Cardiac muscle cell (in vitro differentiated cells and primary cell): ENCODE measurements at regions not wholly inside any gene's neighbourhood (a gene's known extent, or its start where the extent isn't known, plus 50 kb on each side); places are given as distances from the start of the nearest gene placed in this dataset.

Experiments
- DNase-seq, 2 donors: peaks; one replicate each; pipeline versions ENCODE4 v3.0.0 to v3.0.0-alpha.2; 2010 to 2017; ENCODE audit warnings: low read depth in 1 of 2, low spot score in 1 of 2
- H3K27ac ChIP-seq: fragments of 200-600 bp; sonication (generic); 2 replicates; pipeline ENCODE4 v1.5.1; 2016
- H3K27me3 ChIP-seq: fragments of 200-600 bp; sonication (generic); 2 replicates; pipeline ENCODE4 v1.6.0; 2016; ENCODE audit warnings: control low read depth
- H3K36me3 ChIP-seq: fragments of 200-600 bp; sonication (generic); 2 replicates; pipeline ENCODE4 v1.5.1; 2016; ENCODE audit warnings: control low read depth
- H3K4me1 ChIP-seq: fragments of 200-600 bp; sonication (generic); 2 replicates; pipeline ENCODE4 v1.8.1; 2017; ENCODE audit warnings: low read depth, mild to moderate bottlenecking, mixed run types
- H3K4me3 ChIP-seq: fragments of 200-600 bp; sonication (generic); 2 replicates; pipeline ENCODE4 v1.5.1; 2016; ENCODE audit warnings: mild to moderate bottlenecking
- H3K9me3 ChIP-seq: fragments of 200-600 bp; sonication (generic); 2 replicates; pipeline ENCODE4 v1.5.1; 2017; ENCODE audit warnings: low read depth, mild to moderate bottlenecking, control low read depth
- TF ChIP-seq, protein P1 (sequence below): IDR thresholded peaks from 2 replicates; pipeline ENCODE4 v1.5.1; 2012; ENCODE audit warnings: low read depth, mild to moderate bottlenecking, low read length

DNA sequence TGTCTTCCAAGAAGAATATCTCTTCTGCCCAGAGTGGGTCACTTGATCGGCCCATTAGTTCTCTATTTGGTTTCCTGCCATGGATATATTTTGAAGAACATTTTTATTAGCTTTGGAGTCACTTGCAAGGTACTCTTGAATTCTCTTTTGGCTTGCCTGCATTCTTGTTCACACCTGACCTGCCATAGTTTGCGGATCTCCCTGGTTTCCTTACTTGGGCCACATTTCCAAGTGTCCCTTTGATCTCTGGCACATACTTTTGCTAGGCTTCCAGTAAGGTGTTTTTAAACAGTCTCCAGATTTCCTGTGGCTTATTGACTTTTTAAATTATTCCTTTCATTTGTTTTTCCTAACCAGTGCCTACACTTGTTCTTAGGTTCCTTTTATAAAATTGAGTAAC, 488.5 kb upstream of the MDFIC2 start:
- Histone ChIP-seq H3K9me3 (no peaks in the 10 kb centered on the region), H3K4me3 (no peak overlapping the region), H3K27me3 (no peaks in the 10 kb centered on the region), H3K27ac (no peak overlapping the region), H3K4me1 (no peaks in the 10 kb centered on the region), H3K36me3 (no peaks in the 10 kb centered on the region)
- no peak for DNase-seq
- TF ChIP-seq, protein P1, sequence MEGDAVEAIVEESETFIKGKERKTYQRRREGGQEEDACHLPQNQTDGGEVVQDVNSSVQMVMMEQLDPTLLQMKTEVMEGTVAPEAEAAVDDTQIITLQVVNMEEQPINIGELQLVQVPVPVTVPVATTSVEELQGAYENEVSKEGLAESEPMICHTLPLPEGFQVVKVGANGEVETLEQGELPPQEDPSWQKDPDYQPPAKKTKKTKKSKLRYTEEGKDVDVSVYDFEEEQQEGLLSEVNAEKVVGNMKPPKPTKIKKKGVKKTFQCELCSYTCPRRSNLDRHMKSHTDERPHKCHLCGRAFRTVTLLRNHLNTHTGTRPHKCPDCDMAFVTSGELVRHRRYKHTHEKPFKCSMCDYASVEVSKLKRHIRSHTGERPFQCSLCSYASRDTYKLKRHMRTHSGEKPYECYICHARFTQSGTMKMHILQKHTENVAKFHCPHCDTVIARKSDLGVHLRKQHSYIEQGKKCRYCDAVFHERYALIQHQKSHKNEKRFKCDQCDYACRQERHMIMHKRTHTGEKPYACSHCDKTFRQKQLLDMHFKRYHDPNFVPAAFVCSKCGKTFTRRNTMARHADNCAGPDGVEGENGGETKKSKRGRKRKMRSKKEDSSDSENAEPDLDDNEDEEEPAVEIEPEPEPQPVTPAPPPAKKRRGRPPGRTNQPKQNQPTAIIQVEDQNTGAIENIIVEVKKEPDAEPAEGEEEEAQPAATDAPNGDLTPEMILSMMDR = no peak

DNA sequence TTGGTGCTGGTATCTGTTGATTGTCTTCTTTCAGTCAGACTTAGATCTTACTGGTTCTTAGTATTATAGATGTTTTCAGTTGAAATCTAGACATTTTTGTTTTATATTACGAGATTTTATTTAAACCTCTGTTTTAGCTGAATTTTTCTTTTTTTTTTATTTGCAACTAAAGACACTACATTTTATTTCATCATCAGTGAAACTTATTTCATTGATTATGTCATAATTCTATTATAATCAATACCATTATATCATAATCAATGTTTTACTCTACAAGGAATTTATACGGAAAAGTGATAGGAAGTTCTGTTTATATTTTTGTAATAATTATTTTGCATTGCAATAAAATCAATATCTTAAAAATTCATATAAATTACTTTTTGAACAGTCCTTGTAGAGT, 477.4 kb upstream of the MDFIC2 start:
- H3K27me3 ChIP-seq = no peaks in the 10 kb centered on the region
- DNase-seq = no peak
- no peaks in the 10 kb centered on the region for H3K4me1 ChIP-seq
- no peak overlapping the region for H3K27ac ChIP-seq
- no peaks in the 10 kb centered on the region for H3K36me3 ChIP-seq
- H3K9me3 ChIP-seq = no peaks in the 10 kb centered on the region
- TF ChIP-seq, protein P1 = no peak
- no peak overlapping the region for H3K4me3 ChIP-seq

GRCh38 chr3:70780790-70781189, 468.4 kb upstream of the MDFIC2 start:
- TF ChIP-seq, protein P1 = no peak

DNA sequence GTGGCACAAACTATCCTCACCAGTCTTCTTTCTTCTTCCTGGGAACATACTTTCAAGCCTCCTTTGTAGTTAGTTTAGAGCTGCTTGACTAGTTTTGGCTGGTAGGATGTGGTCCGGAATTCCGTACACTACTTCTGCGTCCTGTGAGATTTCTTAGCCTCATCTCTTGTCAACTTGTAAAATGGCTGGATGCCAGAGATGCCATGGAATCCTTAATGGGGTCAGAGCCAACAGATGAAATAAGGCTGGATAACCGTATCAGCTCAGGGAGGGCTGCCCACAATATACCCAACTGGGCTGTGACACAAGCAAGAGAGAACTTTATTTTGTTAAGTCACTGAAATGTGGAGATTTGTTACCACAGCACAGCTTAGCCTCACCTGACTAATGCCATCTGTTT, 466.9 kb upstream of the MDFIC2 start:
- Histone ChIP-seq H3K9me3 (no peaks in the 10 kb centered on the region), H3K27ac (no peak overlapping the region), H3K4me3 (no peak overlapping the region), H3K36me3 (no peaks in the 10 kb centered on the region), H3K4me1 (no peaks in the 10 kb centered on the region), H3K27me3 (no peaks in the 10 kb centered on the region)
- no peak for DNase-seq
- TF ChIP-seq, protein P1 = no peak

More at GRCh38 chr3:70780790-70781189, 468.4 kb upstream of the MDFIC2 start:
- DNase-seq = no peak
- Histone ChIP-seq H3K4me1 (no peaks in the 10 kb centered on the region), H3K4me3 (no peak overlapping the region), H3K9me3 (no peaks in the 10 kb centered on the region), H3K27me3 (no peaks in the 10 kb centered on the region), H3K36me3 (no peaks in the 10 kb centered on the region), H3K27ac (no peak overlapping the region)

- no peak overlapping the region for H3K27ac ChIP-seq
- no peak for DNase-seq
- no peaks in the 10 kb centered on the region for H3K4me1 ChIP-seq
- no peak overlapping the region for H3K4me3 ChIP-seq
- TF ChIP-seq, protein P1 = no peak
- H3K27me3 ChIP-seq = no peaks in the 10 kb centered on the region
- no peaks in the 10 kb centered on the region for H3K9me3 ChIP-seq
- H3K36me3 ChIP-seq = no peaks in the 10 kb centered on the region
Observed at GRCh38 chr3:70776081-70776480, 463.6 kb upstream of the MDFIC2 start.

DNA sequence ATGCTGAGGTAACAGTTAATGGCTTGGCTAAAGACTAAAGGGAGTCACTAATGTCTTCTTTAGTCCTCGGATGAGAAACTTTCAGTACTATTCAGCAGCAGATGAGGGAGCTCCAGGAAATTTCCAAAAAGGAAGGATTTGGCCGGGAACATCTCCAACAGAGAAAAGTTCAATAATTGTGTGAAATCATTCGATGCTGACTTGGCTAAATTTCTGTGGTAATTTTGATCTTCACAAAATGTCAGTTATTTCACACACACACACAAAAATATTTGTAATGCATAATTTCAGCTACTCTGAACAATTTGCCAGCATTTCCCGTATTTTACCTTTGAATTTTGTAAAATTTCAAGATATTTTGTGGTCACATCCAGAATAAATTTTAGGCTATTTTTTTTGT, 462.8 kb upstream of the MDFIC2 start:
- H3K36me3 ChIP-seq = no peaks in the 10 kb centered on the region
- H3K4me3 ChIP-seq = no peak overlapping the region
- no peak overlapping the region for H3K27ac ChIP-seq
- DNase-seq = no peak
- TF ChIP-seq, protein P1 = no peak
- no peaks in the 10 kb centered on the region for H3K27me3 ChIP-seq
- H3K9me3 ChIP-seq = no peaks in the 10 kb centered on the region
- H3K4me1 ChIP-seq = no peaks in the 10 kb centered on the region
